ENCODE measurements at regions not wholly inside any gene's neighbourhood (a gene's known extent, or its start where the extent isn't known, plus 50 kb on each side); places are given as distances from the start of the nearest gene placed in this dataset.

- H3K9ac ChIP-seq (ENCODE audit: low read length): no peak overlapping the region
- H3K27me3 ChIP-seq (ENCODE audit: control insufficient read depth, insufficient read depth, low read length): no peaks in the 10 kb centered on the region
- H3K4me1 ChIP-seq (ENCODE audit: control insufficient read depth, insufficient read depth, low read length): peaks cover 3% of the 10 kb centered on the region
- H3K27ac ChIP-seq (ENCODE audit: low read depth, low read length): no peak overlapping the region
- H3K36me3 ChIP-seq (ENCODE audit: control insufficient read depth, insufficient read depth, low read length): no peaks in the 10 kb centered on the region
- no peak overlapping the region for H3K4me3 ChIP-seq (ENCODE audit: low read length)
Measured at GRCh38 chr7:35550831-35551230, 144.1 kb downstream of the HERPUD2 start.

DNA sequence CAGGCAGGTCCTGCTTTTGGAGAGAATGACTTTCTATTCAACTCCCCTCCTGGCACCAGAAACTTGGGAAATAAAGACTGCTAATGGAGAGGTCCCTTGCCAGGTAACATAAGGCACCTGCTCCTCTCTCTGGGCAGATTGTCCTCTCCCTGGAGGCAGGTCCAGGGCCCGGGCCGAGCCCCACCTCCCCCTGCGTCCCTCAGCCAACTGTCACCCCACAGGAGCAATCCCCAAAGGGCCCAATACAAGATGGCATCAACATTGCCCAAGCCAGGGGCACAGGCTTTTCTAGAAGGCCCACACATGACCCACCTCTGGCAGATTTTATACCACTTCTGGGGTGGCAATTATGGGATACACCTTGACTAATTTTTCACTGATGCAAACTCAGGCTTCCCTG, 145.2 kb downstream of the HERPUD2 start:
- Histone ChIP-seq H3K4me3 (ENCODE audit: low read length) (no peak overlapping the region), H3K9ac (ENCODE audit: low read length) (no peak overlapping the region), H3K27me3 (ENCODE audit: control insufficient read depth, insufficient read depth, low read length) (no peaks in the 10 kb centered on the region), H3K36me3 (ENCODE audit: control insufficient read depth, insufficient read depth, low read length) (no peaks in the 10 kb centered on the region), H3K4me1 (ENCODE audit: control insufficient read depth, insufficient read depth, low read length) (peaks cover 3% of the 10 kb centered on the region), H3K27ac (ENCODE audit: low read depth, low read length) (no peak overlapping the region)

DNA sequence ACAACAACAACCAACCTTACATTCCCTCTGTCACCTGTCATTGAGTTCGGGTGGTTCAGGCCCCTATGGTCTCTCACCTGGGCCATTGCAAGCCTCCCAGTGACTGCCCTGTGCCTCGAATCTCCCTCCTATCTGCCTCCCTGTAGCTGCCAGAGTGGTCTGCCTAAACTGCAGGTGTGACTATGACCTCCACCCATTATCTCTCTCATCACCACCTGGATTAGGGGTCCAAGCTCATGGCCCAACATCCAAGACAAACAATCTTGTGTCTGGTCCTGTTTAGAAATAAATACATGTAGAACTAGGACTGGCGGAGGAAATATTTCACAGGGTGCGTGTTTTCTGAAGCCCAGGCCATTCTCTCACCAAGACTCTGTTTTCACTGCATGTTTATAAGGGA, 146.6 kb downstream of the HERPUD2 start:
- H3K27ac ChIP-seq (ENCODE audit: low read depth, low read length): no peak overlapping the region
- H3K9ac ChIP-seq (ENCODE audit: low read length): no peak overlapping the region
- no peaks in the 10 kb centered on the region for H3K36me3 ChIP-seq (ENCODE audit: control insufficient read depth, insufficient read depth, low read length)
- H3K27me3 ChIP-seq (ENCODE audit: control insufficient read depth, insufficient read depth, low read length): no peaks in the 10 kb centered on the region
- no peak overlapping the region for H3K4me3 ChIP-seq (ENCODE audit: low read length)
- peaks cover 3% of the 10 kb centered on the region for H3K4me1 ChIP-seq (ENCODE audit: control insufficient read depth, insufficient read depth, low read length)

- H3K27me3 ChIP-seq (ENCODE audit: control insufficient read depth, insufficient read depth, low read length): no peaks in the 10 kb centered on the region
- H3K4me3 ChIP-seq (ENCODE audit: low read length): no peak overlapping the region
- H3K27ac ChIP-seq (ENCODE audit: low read depth, low read length): no peak overlapping the region
- no peaks in the 10 kb centered on the region for H3K36me3 ChIP-seq (ENCODE audit: control insufficient read depth, insufficient read depth, low read length)
- H3K9ac ChIP-seq (ENCODE audit: low read length): no peak overlapping the region
- no peaks in the 10 kb centered on the region for H3K4me1 ChIP-seq (ENCODE audit: control insufficient read depth, insufficient read depth, low read length)
Measured at GRCh38 chr7:35546691-35547429, 148.1 kb downstream of the HERPUD2 start.

GRCh38 chr7:35545831-35546230, 149.1 kb downstream of the HERPUD2 start:
- Histone ChIP-seq H3K4me3 (ENCODE audit: low read length) (no peak overlapping the region), H3K4me1 (ENCODE audit: control insufficient read depth, insufficient read depth, low read length) (no peaks in the 10 kb centered on the region)

DNA sequence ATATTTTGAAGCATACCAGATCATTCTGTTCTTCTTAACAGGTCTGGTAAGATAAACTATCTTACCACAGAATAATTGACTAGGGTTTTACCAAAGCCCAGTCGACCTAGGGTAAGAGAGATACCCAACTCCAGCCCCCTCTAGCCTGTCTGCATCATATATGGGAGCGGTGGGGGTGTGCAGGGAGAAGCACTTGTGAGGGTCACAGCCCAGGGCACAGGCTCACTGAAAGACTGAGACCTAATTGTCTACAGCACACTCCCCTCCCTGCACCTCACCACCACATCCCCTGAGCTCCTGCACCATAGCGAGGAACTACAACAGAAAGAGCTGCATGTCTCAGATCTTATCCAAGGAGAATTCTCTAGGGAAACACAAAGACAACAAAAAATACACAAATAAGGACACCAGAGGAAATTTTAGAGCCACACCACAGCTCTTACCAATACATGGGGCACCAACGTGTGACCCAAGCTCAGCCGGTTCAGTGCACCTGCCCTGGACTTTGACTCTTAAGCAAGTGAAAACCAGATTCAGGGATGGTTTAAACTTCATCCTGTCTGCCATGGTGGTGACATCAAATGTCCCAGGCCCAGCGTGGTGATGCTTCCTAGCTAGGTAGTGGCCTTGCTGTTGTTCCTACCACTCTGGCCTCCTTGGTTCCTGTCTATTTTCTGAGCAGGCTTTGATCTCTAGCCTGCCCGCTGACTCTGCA, 150.8 kb downstream of the HERPUD2 start:
- H3K4me3 ChIP-seq (ENCODE audit: low read length): no peak overlapping the region
- H3K36me3 ChIP-seq (ENCODE audit: control insufficient read depth, insufficient read depth, low read length): no peaks in the 10 kb centered on the region
- H3K4me1 ChIP-seq (ENCODE audit: control insufficient read depth, insufficient read depth, low read length): no peaks in the 10 kb centered on the region
- no peak overlapping the region for H3K27ac ChIP-seq (ENCODE audit: low read depth, low read length)
- H3K27me3 ChIP-seq (ENCODE audit: control insufficient read depth, insufficient read depth, low read length): no peaks in the 10 kb centered on the region
- H3K9ac ChIP-seq (ENCODE audit: low read length): no peak overlapping the region

More at GRCh38 chr7:35545831-35546230, 149.1 kb downstream of the HERPUD2 start:
- Histone ChIP-seq H3K27me3 (ENCODE audit: control insufficient read depth, insufficient read depth, low read length) (no peaks in the 10 kb centered on the region), H3K27ac (ENCODE audit: low read depth, low read length) (no peak overlapping the region), H3K9ac (ENCODE audit: low read length) (no peak overlapping the region), H3K36me3 (ENCODE audit: control insufficient read depth, insufficient read depth, low read length) (no peaks in the 10 kb centered on the region)

- H3K4me1 ChIP-seq (ENCODE audit: control insufficient read depth, insufficient read depth, low read length): no peaks in the 10 kb centered on the region
- H3K4me3 ChIP-seq (ENCODE audit: low read length): peak overlapping the region; percentile 44
- no peaks in the 10 kb centered on the region for H3K27me3 ChIP-seq (ENCODE audit: control insufficient read depth, insufficient read depth, low read length)
- no peak overlapping the region for H3K27ac ChIP-seq (ENCODE audit: low read depth, low read length)
- H3K36me3 ChIP-seq (ENCODE audit: control insufficient read depth, insufficient read depth, low read length): no peaks in the 10 kb centered on the region
- H3K9ac ChIP-seq (ENCODE audit: low read length): no peak overlapping the region
Measured at GRCh38 chr7:35537067-35538023, 157.6 kb downstream of the HERPUD2 start.

GRCh38 chr7:35536396-35536826, 158.5 kb downstream of the HERPUD2 start:
- Histone ChIP-seq H3K4me1 (ENCODE audit: control insufficient read depth, insufficient read depth, low read length) (no peaks in the 10 kb centered on the region), H3K9ac (ENCODE audit: low read length) (no peak overlapping the region), H3K27me3 (ENCODE audit: control insufficient read depth, insufficient read depth, low read length) (no peaks in the 10 kb centered on the region), H3K4me3 (ENCODE audit: low read length) (no peak overlapping the region), H3K36me3 (ENCODE audit: control insufficient read depth, insufficient read depth, low read length) (no peaks in the 10 kb centered on the region), H3K27ac (ENCODE audit: low read depth, low read length) (no peak overlapping the region)

GRCh38 chr7:35533902-35534301, 161.0 kb downstream of the HERPUD2 start:
- Histone ChIP-seq H3K27me3 (ENCODE audit: control insufficient read depth, insufficient read depth, low read length) (no peaks in the 10 kb centered on the region), H3K4me1 (ENCODE audit: control insufficient read depth, insufficient read depth, low read length) (no peaks in the 10 kb centered on the region), H3K27ac (ENCODE audit: low read depth, low read length) (no peak overlapping the region), H3K4me3 (ENCODE audit: low read length) (no peak overlapping the region), H3K36me3 (ENCODE audit: control insufficient read depth, insufficient read depth, low read length) (no peaks in the 10 kb centered on the region), H3K9ac (ENCODE audit: low read length) (no peak overlapping the region)

DNA sequence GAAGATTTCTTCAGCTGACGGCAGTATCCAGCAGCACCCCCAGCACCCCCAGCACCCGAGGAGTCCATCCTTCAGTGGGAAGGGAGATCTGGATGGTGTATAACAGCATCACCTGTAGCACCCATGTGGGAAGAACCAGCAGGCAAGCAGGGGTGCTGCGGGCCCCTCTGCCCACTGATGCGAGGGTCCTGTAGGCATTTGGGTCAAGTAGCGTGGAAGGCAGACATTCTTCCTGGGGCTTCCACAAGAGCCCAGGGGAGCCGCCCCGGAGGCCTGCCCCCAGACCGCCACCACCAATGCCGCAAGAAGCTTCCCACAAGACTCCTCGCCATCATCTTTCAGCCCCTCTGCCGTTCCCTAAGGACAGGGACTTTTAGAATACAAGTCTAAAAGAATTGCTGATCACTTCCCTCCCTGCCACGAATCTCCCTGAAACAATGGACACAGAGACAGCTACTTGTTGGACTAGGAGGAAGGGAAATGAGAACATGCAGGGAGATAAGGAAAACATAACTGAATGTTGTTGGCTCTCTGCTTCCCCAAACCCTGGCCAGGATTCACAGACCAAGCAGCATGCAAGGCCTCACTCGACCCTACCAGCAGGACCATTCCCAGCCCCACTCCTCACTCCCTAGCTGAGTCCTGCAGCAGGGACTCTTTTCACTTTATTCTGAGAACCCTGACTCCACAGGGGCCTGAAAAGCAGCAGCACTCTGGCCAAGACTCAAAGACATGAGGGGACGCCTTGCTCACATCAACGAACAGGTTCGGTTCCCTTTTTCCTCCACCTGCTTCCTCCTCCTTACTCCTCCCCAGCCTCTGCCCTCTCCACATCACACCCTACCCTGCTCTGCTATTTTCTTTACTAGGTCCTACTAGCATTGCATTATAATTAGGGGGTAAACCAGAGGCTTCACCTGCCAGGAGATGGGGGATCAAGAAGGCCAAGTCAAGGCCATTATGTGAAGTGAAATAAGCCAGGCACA, 164.5 kb downstream of the HERPUD2 start:
- Histone ChIP-seq H3K9ac (ENCODE audit: low read length) (no peak overlapping the region), H3K27me3 (ENCODE audit: control insufficient read depth, insufficient read depth, low read length) (no peaks in the 10 kb centered on the region), H3K4me3 (ENCODE audit: low read length) (no peak overlapping the region), H3K36me3 (ENCODE audit: control insufficient read depth, insufficient read depth, low read length) (no peaks in the 10 kb centered on the region), H3K27ac (ENCODE audit: low read depth, low read length) (no peak overlapping the region), H3K4me1 (ENCODE audit: control insufficient read depth, insufficient read depth, low read length) (no peaks in the 10 kb centered on the region)

GRCh38 chr7:35529713-35530112, 165.2 kb downstream of the HERPUD2 start:
- Histone ChIP-seq H3K27me3 (ENCODE audit: control insufficient read depth, insufficient read depth, low read length) (no peaks in the 10 kb centered on the region), H3K27ac (ENCODE audit: low read depth, low read length) (no peak overlapping the region), H3K4me1 (ENCODE audit: control insufficient read depth, insufficient read depth, low read length) (no peaks in the 10 kb centered on the region), H3K4me3 (ENCODE audit: low read length) (no peak overlapping the region), H3K36me3 (ENCODE audit: control insufficient read depth, insufficient read depth, low read length) (no peaks in the 10 kb centered on the region), H3K9ac (ENCODE audit: low read length) (no peak overlapping the region)
